Osteoblast (primary cell): ENCODE measurements at regions not wholly inside any gene's neighbourhood (a gene's known extent, or its start where the extent isn't known, plus 50 kb on each side); places are given as distances from the start of the nearest gene placed in this dataset.

Experiments used
- DNase-seq: peaks from one replicate; pipeline ENCODE4 v3.0.0; 2011; ENCODE audit warnings: low spot score, mixed read lengths; ENCODE audit not compliant: insufficient read length; ENCODE audit errors: missing footprints
- H2AFZ ChIP-seq: 2 replicates; pipeline ENCODE4 v1.6.0; 2011; ENCODE audit warnings: mild to moderate bottlenecking, low read length
- H3K27ac ChIP-seq: 2 replicates; pipeline ENCODE4 v1.5.1; 2011; ENCODE audit warnings: mild to moderate bottlenecking, low read depth, low read length, moderate library complexity
- H3K27me3 ChIP-seq: 2 replicates; pipeline ENCODE4 v1.6.0; 2012; ENCODE audit warnings: mild to moderate bottlenecking, control low read depth, inconsistent platforms, low read length, moderate library complexity; ENCODE audit not compliant: insufficient read depth
- H3K36me3 ChIP-seq: 2 replicates; pipeline ENCODE4 v1.5.1; 2011; ENCODE audit warnings: mild to moderate bottlenecking, low read length, control low read depth, moderate library complexity; ENCODE audit not compliant: insufficient read depth
- H3K4me1 ChIP-seq: 2 replicates; pipeline ENCODE4 v1.5.1; 2011; ENCODE audit warnings: mild to moderate bottlenecking, low read length, control low read depth, moderate library complexity; ENCODE audit not compliant: insufficient read depth
- H3K4me2 ChIP-seq: 2 replicates; pipeline ENCODE4 v1.6.0; 2011; ENCODE audit warnings: mild to moderate bottlenecking, low read length; ENCODE audit not compliant: insufficient read depth
- H3K4me3 ChIP-seq: fragments of 200-600 bp; sonication (generic); 3 replicates; pipeline ENCODE4 v1.5.1; 2012; ENCODE audit warnings: mild to moderate bottlenecking, low read length, inconsistent platforms; ENCODE audit not compliant: insufficient read depth
- H3K79me2 ChIP-seq: 2 replicates; pipeline ENCODE4 v1.6.0; 2012; ENCODE audit warnings: mild to moderate bottlenecking, low read length, control low read depth, inconsistent platforms; ENCODE audit not compliant: insufficient read depth
- H3K9me3 ChIP-seq: 2 replicates; pipeline ENCODE4 v1.5.1; 2011; ENCODE audit warnings: low read depth, low read length, control low read depth
- H4K20me1 ChIP-seq: 2 replicates; pipeline ENCODE4 v1.6.0; 2012; ENCODE audit warnings: mild to moderate bottlenecking, low read length, control low read depth; ENCODE audit not compliant: insufficient read depth
- TF ChIP-seq, protein P1 (sequence below): IDR thresholded peaks from 2 replicates; pipeline ENCODE4 v1.5.1; 2011; ENCODE audit warnings: mild to moderate bottlenecking, low read depth, low read length, moderate library complexity; ENCODE audit errors: extremely low read depth

DNA sequence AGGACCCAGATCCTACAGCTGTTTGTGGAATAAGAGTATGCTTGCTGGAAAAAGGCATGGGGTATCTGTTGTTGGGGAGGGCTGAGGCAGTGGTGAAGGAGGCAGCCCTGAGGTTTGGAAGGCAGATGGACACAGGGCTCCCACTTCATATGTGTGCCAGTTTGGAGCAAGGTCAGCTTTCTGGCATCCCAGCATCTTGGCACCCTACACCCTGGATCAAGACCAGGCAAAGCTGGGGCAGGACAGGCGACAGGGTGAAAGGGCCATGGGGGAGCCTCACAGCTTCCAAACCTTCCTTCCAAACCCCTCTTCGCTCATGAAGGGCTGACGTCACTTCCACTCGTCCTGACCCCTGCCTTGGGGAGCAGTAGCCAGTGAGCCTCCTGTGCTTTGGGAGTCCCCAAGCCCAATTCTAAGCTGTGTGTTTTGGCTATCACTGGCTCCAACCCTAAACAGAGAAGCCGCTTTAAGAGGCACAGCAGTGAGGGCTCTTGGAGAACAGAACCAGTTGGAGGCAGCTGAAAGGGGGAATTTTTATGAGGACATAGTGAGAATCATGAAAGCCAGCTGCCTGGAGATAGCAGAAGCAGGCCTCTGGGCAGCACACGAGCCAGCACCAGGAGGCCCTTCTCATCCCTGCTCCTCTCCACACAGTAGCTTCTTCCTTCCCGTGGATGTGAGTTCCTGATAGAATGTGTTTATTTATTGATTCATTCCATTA is 448.6 kb upstream of the CDH4 start:
- H2AFZ ChIP-seq = no peak overlapping the region
- H3K9me3 ChIP-seq = no peaks in the 10 kb centered on the region
- no peaks in the 10 kb centered on the region for H3K79me2 ChIP-seq
- no peaks in the 10 kb centered on the region for H3K36me3 ChIP-seq
- no peak overlapping the region for H3K27ac ChIP-seq
- no peaks in the 10 kb centered on the region for H3K4me1 ChIP-seq
- H4K20me1 ChIP-seq = no peaks in the 10 kb centered on the region
- H3K4me2 ChIP-seq = no peak overlapping the region
- TF ChIP-seq, protein P1, sequence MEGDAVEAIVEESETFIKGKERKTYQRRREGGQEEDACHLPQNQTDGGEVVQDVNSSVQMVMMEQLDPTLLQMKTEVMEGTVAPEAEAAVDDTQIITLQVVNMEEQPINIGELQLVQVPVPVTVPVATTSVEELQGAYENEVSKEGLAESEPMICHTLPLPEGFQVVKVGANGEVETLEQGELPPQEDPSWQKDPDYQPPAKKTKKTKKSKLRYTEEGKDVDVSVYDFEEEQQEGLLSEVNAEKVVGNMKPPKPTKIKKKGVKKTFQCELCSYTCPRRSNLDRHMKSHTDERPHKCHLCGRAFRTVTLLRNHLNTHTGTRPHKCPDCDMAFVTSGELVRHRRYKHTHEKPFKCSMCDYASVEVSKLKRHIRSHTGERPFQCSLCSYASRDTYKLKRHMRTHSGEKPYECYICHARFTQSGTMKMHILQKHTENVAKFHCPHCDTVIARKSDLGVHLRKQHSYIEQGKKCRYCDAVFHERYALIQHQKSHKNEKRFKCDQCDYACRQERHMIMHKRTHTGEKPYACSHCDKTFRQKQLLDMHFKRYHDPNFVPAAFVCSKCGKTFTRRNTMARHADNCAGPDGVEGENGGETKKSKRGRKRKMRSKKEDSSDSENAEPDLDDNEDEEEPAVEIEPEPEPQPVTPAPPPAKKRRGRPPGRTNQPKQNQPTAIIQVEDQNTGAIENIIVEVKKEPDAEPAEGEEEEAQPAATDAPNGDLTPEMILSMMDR = no peak
- H3K27me3 ChIP-seq = no peaks in the 10 kb centered on the region
- H3K4me3 ChIP-seq = no peak overlapping the region
- no peak for DNase-seq

DNA sequence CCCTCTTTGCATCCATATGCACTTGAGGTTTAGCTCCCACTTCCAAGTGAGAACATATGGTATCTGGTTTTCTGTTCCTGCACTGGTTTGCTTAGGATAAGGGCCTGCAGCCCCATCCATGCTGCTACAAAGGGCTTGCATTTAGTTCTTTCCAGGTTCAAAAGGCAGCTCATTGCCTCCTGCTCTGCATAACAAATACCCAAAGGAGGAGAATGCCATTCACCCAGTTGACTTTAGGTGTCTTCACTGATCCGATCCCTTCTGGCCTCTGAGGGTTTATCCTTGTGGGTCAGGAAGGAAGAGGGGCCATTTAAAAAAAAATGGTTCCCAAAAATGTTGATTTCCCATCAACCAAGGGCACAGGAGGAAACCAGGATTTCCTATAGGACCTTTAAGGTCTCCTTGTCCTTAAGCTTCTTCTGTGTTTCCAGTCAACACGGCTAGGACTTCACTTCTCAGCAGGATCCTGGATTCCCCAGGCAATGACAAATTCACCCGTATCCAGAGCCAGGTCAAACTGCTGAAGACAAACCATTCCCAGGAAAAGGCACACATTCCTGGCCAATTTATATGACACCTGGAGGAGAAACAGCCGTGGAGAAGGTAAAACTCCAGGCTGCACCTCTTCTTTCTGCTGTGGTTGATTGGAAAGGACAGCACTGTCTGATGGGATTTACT is 447.7 kb upstream of the CDH4 start:
- no peak overlapping the region for H3K4me3 ChIP-seq
- H3K9me3 ChIP-seq = no peaks in the 10 kb centered on the region
- H3K4me2 ChIP-seq = no peak overlapping the region
- no peaks in the 10 kb centered on the region for H3K4me1 ChIP-seq
- no peaks in the 10 kb centered on the region for H3K79me2 ChIP-seq
- no peaks in the 10 kb centered on the region for H4K20me1 ChIP-seq
- H2AFZ ChIP-seq = no peak overlapping the region
- H3K36me3 ChIP-seq = no peaks in the 10 kb centered on the region
- DNase-seq = no peak
- TF ChIP-seq, protein P1 = no peak
- no peaks in the 10 kb centered on the region for H3K27me3 ChIP-seq
- H3K27ac ChIP-seq = no peak overlapping the region

DNA sequence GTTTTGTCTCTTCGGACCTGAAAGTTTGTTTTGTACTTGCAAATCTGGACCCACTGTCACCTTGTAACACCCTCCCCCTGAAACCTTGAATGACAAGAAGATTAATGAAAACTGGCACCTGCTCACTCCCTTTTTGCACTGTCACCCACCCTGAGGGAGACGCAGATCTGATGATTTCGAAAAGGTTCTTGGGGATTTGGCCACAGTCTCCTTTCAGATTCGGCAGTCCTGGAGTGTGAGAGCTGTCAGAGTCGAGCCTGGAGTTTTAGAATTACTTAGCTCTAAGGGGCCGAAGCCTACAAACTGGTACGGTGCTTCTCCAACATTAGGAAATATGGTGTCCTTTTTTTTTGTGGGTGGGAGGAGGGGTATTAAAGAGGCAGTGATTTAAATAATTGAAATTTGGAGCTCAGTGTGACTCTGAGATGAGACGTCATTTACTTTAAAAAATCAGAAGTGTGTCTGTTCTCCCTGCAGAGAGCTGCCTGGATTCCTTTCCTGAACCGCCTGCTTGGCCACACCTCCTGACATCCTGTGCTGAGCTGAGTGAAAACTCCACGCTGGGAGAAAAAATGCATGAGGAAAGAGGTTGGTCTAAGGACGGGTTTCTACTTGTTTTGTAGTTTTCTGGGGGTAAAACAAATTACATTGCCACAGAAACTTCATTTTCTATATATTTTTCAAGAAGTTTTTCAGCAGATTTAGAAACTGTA is 447.0 kb upstream of the CDH4 start:
- H3K27me3 ChIP-seq = no peaks in the 10 kb centered on the region
- no peaks in the 10 kb centered on the region for H3K9me3 ChIP-seq
- no peak overlapping the region for H3K4me2 ChIP-seq
- no peak overlapping the region for H3K4me3 ChIP-seq
- no peaks in the 10 kb centered on the region for H3K79me2 ChIP-seq
- no peaks in the 10 kb centered on the region for H3K36me3 ChIP-seq
- H2AFZ ChIP-seq = no peak overlapping the region
- TF ChIP-seq, protein P1 = no peak
- H3K4me1 ChIP-seq = no peaks in the 10 kb centered on the region
- H3K27ac ChIP-seq = no peak overlapping the region
- H4K20me1 ChIP-seq = no peaks in the 10 kb centered on the region
- DNase-seq = no peak

DNA sequence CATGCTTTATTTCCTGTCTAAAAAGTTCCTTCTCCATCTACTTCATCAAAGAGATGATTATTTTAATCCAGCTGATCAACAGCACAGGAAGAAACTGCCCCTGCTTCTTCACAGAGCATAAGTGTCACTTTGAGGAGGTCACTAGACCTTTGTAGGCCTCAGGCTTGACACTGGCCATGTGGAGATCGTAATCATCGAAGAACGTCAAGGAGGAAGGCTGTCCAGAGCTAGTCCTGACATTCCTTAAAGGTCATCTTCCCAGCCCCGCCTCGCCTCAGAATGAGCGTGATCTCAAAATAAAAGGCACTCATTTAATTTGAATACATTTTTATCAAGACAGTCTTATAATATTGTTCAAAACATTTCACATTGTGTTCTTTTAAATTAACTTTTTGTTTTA is 445.7 kb upstream of the CDH4 start:
- no peaks in the 10 kb centered on the region for H3K36me3 ChIP-seq
- H2AFZ ChIP-seq = no peak overlapping the region
- no peak overlapping the region for H3K4me2 ChIP-seq
- no peaks in the 10 kb centered on the region for H3K79me2 ChIP-seq
- H3K27me3 ChIP-seq = no peaks in the 10 kb centered on the region
- DNase-seq = no peak
- no peaks in the 10 kb centered on the region for H4K20me1 ChIP-seq
- H3K4me3 ChIP-seq = no peak overlapping the region
- no peaks in the 10 kb centered on the region for H3K4me1 ChIP-seq
- H3K9me3 ChIP-seq = no peaks in the 10 kb centered on the region
- TF ChIP-seq, protein P1 = no peak
- no peak overlapping the region for H3K27ac ChIP-seq
